NCI-H1417 treated with DMSO at 0.1 percent for 48 hours (cell line): ENCODE measurements at regions not wholly inside any gene's neighbourhood (a gene's known extent, or its start where the extent isn't known, plus 50 kb on each side); places are given as distances from the start of the nearest gene placed in this dataset.
"Not testable (repeated sequence)": the region's sequence is repeated elsewhere in the genome, so short reads cannot be mapped to it uniquely, and the experiment has no call there.

ENCODE experiments used
- DNase-seq: peaks from one replicate; lab custom pipeline; 2025; lab: John Stamatoyannopoulos, UW

DNA sequence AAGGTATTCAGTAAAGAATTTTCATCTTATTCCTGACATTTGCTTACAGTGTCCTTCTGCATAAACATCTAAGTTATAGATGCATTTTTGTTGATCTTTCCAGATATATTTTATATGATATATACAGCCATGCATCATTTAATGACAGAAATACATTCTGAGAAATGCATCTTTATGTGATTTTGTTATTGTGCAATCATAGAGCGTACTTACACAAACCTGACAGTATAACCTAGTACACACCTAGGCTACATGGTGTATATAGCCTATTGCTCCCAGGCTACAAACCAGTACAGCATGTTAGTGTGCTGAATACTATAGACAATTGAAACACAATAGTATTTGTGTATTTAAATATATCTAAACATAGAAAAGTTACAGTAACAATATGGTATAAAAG lies 642.0 kb downstream of the XPNPEP1 start:
- no peak for DNase-seq

DNA sequence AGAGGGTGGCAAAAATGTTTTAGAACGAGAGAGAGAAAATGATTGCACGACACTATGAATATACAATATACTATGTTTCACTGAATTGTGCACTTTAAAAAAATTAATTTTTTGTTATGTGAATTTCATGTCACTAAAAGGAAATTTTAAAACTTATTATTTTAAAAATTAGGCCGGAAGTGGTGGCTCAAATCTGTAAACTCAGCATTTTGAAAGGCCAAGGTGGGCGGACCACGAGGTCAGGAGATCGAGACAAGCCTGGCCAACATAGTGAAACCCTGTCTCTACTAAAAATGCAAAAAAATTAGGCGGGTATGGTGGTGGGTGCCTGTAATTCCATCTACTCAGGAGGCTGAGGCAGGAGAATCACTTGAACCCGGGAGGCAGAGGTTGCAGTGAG lies 642.5 kb downstream of the XPNPEP1 start:
- DNase-seq = no peak

DNA sequence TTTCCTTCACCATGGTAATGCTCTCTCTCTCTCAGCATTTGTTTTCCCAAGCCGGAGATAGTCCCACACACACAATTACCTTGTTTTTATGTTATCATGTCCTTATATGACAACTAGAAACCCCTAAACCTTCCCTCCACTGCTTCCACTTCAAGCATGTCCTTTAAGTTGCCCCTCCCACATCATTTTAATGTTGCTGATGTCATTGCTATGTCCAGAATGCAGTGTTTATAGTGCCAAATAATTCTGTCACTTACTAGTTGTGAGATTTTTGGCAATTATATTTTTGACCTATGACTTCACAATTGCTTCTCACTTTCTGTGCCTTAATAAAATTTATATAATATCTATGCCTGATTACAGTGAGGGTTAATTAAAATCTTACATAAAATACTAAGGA lies 645.9 kb downstream of the XPNPEP1 start:
- no peak for DNase-seq

DNA sequence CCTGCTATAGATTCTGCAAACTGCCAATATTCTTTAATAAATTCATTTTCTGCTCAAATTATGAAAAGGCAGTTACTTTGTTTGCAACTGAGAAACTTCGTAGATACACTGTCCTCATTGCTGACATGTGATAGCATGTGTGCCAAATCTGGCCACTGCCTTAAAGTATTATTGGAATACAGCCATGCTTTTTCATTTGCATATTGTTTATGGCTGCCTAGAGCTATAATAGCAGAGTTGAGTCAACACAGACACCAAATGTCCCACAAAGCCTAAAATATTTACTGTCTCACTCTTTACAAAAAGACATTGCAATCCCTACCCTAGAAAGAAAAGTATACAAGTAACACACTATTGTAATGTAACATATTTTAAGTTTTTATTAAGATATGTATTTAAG lies 647.4 kb downstream of the XPNPEP1 start:
- no peak for DNase-seq

DNA sequence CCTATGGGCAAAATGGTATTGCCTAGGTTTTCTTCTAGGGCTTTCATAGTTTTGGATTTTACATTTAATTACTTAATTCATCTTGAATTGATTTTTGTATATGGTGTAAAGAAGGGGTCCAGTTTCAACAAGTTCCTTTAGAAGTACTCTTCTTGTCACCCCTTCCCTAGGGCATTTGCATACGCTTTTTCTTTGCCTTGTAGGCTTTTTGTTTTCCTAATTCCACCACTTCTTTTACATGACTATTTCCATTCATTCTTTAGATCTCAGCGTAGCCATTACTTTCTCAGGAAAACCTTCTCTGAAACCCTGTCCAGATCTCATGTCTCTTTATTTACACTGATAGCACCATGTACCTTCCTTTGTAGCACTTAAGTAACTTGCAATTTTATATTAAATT lies 648.6 kb downstream of the XPNPEP1 start:
- no peak for DNase-seq

DNA sequence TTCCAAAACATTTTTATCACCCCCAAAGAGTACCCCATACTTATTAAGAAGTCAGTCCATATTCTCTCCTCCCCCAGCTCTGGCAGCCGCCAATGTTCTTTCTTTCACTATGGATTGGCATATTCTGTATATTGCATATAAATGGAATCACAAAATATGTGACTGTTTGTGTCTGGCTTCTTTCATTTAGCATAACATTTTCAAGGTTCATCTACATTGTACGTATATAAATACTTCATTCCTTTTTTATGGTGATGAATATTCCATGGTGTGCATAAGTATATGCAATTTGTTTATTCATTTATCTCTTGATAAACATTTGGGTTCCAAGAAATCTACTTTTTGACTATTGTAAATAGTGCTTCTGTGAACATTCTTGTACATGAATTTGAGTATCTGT lies 653.1 kb downstream of the XPNPEP1 start:
- no peak for DNase-seq

DNA sequence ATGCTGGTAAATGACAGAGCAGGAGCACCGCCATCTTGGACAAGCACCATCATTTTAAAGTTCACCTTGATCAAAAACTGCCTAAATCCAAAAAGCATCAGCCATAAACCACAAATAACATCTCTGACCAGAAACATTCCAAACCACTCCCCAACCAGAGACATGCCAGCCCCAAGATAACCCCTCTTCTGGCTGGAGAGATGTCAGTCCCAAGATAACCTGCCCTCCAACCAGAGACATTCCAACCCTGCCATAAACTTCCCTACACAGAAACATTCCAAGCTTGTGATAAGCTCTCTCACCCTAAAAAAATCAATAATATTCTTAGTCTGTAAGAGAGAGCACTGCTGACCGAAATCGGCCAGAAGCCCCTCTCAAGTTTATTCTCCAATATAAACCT lies 659.3 kb downstream of the XPNPEP1 start:
- no peak for DNase-seq

DNA sequence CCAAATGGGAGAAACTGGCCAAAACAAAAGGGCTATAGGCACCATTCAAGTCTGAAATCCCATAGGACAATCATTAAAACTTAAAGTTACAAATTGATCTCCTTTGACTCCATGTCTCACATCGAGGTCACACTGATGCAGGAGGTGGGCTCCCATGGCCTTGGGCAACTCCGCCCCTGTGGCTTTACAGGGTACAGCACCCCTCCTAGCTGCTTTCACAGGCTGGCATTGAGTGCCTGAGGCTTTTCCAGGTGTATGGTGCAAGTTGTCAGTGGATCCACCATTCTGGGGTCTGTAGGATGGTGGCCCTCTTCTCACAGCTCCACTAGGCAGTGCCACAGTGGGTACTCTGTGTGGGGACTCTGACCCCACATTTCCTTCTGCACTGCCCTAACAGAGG lies 662.1 kb downstream of the XPNPEP1 start:
- no peak for DNase-seq

DNA sequence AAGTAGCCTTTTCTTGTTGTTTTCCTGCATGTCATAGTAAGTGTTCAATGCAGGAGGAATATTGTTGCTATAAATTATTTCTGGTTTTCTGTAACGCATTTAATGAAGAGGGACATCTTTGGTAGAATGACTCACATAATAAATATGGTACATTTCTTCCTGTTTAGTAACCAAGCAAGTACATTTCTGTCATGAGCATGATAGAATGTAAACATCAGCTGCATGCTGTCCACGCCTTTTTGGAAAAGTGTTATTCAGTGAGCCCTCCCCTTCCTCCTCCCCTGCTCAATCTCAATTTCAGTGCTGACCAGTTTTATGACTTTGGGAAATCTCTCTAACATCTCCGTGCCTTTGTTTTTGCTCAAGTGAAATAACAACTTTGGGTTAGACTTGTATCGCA lies 664.0 kb downstream of the XPNPEP1 start:
- no peak for DNase-seq

DNA sequence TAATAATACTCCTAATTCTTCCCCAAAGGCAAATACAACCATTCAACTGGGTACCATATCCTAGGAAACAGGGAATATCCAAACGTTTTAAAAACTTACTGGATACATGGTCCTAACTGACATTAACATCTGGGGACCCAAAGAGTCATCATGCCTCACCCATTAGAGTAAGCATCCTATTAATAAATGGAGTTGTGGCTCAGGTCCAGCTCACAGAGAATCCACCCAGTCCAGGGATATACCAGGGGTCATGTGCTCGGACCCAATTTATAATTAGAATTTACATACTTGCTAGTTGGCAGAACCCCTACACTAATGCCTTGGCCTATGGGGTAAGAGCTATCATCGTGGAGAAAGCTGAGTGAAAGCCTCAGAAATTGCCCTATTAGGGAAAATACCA lies 670.0 kb downstream of the XPNPEP1 start:
- no peak for DNase-seq

DNA sequence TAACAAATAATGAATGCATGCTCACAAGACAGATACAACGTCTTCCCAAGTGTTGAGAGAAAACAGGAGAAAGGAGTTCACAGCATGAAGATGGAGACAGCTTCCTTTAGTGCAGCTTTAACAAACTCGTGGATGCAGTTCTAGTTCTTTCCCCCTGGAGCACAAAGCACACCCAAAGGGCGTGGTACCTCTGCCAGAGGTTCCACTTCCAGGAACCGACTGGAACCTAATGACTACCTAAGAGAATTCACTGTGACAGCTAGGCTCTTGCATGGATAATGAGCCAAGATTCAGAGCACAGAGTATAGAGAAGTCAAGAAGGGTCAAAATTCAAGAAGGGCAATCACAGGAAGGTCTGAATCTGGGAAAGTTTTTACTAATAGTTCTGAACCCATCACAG lies 673.2 kb downstream of the XPNPEP1 start:
- no peak for DNase-seq

DNA sequence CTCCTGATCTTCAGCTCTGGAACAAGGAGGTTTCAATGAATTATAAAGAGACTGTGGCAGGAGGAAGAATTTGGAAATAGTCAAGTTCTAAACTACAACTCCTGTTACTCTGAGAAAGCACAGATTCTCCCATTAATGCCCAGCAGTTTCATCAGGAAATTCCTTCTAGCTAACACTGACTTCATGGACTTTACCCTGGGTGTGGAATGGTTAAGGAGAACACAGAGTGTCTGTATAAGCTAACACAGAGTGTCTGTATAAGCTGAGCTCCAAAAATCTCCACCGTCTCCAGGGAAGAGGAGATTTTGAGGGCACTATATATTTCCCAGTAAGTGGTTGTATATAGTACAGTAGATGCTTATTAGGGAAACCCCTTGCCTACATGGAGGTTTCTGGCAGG lies 675.5 kb downstream of the XPNPEP1 start:
- no peak for DNase-seq

DNA sequence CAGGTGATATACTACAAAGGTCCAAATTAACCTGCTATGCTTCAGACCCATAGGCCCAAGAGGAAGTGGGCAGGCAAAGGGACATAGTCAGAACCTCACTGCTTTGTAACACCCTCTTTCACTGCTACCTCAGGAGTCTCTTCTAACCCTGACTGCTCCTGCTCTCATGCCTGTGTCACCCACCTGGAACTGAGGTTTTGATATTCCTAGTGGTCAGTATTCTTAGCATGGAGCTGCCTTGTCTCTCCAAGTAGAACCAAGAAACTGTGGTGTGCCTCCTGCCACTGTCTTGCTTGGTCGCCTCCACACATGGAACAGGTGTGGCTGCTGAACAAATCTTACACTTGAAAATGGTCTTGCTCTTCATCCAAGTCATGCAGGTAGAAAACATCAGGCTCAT lies 677.5 kb downstream of the XPNPEP1 start:
- no peak for DNase-seq

DNA sequence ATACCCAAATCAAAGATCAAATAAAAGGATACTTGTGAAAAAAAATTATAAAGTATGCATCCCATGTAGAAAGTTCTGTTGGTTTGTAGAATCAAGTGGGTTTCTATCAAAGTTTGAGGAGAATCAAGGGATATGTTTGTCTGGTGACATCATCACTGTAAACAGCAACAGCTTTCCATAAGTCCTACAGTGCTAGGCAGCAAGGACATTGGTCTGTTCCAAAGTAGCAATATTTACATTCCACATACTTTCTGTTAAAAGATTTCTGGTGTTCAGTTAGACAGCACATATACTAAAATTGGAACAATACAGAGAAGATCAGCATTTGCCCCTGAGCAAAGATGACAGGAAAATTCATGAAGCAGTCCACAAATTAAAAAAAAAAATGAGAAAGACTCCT lies 683.9 kb downstream of the XPNPEP1 start:
- DNase-seq = no peak

DNA sequence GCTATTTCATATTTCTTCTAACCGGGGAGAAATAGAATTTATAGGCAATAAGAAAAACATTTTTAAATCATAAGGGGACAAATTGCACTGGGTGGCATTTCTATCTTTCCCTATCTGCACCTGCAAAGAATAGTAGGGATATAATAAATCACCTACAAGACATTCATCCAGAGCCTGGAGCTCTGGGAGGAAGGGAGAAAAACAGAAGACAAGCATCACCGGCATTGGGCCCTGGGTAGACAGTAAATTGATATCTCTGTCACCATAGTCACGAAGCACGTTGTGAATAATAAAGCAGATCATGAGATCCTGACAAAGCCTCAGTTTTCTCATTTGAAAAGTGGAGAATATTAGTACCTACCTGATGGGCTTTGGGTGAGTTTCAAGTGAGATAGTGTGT lies 685.6 kb downstream of the XPNPEP1 start:
- DNase-seq = no peak

DNA sequence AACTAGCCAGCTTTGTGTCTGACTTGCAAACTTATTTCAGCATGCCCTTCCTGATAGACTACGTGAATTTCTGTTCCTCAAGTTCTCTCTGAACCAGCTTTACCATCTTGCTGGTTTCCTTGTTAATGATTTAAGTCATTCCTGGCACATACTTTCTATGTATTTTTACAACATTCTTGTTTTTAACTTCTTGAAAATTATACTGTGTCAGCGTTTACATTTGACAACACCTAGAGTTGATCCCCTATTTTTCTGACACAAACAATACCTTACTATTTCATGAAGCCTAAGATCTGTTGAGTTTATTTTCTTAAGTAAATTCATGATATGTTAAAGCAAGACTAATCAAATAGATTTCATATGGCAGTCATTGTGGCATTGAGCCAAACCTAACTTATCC lies 686.3 kb downstream of the XPNPEP1 start:
- no peak for DNase-seq

DNA sequence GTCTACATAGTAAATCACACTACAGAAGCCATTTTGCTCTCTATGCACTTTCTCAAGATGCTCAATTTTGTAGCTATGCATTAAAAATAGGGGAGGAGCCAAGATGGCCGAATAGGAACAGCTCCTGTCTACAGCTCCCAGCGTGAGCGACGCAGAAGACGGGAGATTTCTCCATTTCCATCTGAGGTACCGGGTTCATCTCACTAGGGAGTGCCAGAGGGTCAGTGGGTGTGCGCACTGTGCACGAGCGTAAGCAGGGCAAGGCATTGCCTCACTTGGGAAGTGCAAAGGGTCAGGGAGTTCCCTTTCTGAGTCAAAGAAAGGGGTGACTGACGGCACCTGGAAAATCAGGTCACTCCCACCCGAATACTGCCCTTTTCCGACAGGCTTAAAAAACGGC lies 699.8 kb downstream of the XPNPEP1 start:
- DNase-seq = not testable (repeated sequence)

DNA sequence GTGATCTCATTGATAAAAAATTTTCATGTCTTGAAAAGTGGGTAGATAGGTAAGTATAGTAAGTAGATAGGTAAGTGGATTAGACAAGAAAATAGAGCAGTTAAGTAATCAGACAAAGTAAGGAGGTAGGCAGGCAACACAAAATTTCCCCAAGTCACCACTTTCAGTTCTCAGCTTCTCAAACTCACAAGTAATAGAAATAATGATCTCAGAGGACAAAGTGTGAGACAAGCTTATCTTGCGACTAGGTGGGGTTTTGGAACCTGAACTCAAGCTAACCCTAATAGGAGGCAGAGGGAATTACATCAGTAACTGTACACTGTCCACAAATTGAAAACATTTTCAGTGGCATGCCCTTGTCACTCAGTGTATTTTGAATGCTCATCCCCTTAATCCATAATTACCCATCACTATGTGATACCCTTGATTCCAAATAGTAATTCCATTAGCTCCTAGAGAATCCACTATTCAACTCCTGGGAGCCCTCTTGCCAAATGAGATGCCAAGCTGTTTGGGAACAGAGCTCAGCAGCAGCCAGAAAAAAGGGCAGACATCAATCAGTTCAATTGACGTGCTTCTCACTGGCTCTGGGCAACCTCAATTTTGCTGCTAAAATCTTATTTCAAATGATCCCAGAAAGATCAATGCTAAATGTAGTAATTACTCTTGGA lies 703.2 kb downstream of the XPNPEP1 start:
- DNase-seq = no peak

DNA sequence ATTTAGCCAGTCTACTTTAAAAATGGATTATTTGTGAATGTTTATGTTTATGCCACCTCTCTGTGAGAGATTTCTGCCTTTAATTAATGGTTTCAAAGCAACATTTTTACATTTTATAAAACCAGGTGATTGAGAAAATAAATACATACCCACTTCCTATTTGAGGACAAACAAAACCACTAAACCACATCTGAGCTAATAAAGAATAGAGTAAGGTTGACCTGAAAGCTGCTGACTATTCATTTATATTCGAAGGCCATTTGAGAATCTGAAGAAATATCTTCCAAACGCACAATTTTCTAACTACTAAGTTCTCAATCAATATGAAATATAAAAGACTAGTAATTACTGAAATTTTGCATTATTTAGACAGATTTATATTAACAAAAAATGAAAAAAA lies 705.1 kb downstream of the XPNPEP1 start:
- DNase-seq = no peak

DNA sequence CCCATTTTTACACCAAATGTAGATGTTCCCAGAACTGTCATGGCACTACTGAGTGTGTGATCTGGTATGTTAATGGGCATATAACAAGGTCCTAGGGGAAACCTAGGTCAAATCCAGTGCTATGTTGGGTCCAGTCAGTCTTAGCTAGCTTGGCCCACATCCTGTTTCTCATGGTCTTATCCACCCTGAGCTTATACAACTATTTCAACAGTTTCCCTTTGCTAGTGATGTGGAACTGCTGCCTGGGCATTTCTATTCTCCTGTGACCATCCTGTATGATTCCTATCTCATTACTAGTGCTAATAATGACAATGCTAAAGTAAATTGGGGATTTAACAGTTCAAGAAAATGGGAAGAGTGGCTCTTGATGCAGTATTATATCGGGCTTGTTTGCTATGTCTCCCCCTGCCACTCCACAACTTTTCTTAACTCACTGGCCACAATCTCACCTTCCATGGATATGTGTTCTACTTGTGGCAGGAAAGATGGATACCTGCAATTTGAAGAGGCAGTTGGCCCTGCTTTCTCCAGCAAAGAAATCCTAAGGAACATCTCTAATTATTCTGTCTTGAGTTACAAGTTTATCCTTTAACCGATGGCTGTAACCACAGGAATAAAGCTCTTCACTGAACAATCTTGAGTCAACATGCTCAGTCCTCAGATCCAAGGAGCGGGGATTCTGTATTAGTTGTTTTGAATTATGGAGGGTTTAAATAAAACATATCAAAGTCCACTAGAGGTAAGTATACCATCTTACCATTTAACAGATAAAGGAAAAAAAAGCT lies 707.8 kb downstream of the XPNPEP1 start:
- no peak for DNase-seq

DNA sequence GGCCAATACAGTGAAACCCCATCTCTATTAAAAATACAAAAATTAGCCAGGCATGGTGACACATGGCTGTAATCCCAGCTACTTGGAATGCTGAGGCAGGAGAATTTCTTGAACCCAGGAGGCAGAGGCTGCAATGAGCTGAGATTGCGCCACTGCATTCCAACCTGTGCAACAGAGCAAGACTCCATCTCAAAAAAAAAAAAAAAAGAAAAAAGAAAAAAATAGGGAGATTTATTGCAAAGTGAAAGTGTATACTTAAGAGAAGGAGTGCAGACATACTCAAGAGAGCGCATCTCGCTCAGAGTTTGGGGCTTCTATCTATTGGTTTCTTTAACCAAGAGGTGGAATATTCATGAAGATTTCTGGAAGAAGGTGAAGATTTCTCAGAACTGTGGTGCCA lies 708.4 kb downstream of the XPNPEP1 start:
- DNase-seq = not testable (repeated sequence)

DNA sequence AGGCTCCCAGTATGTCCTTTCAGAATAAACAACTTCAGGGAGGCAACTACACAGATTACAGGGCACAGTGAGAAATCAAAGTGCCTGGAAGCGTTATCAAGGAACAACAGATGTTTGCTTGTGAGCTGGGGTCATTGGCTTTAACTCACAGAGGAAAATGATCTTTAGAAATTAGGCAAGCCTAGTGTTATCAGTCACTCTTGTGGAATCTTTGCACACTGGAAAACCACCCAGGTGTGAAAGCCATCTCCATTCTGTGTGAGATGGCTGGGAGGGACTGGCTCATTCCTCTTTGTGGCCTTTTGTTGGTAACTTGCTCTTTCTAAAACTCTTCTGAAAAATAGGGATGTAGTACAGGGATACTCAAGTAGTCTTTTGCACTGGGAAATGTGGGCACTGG lies 716.0 kb downstream of the XPNPEP1 start:
- DNase-seq = no peak

DNA sequence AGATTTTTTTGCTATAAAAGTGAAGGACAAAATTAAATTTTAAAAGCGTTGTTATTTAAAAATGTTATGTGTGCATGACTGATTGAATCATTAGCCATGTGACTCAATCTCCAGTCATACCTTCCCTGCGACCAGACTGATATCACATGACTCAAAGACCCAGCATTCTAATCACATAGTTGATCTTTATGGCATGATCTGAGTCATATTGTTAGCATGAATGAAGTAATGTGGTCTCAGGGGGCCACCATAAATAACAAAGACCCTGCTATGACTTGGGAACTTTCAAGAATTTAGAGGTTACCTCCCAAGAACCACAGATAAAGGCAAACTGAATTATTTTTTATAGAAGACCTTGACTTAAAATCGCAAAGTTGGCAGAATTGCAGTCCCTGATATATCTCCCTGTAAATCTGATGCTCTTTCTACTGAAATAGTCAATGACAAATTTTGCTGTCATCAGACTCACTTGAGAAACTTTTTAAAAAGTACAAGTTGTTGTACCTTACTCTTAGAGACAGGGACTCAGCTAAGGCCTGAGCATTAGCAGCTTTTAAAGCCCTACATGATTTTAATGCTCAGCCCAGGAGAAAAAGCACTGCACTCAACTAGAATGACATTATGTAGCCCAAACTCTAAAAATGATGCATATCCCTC lies 717.3 kb downstream of the XPNPEP1 start:
- DNase-seq = no peak
